Testis (tissue), 2 donors: ENCODE measurements at regions not wholly inside any gene's neighbourhood (a gene's known extent, or its start where the extent isn't known, plus 50 kb on each side); places are given as distances from the start of the nearest gene placed in this dataset.

Experiments
- CTCF ChIP-seq, 3 experiments: fragments of 450-650 bp in 2 of 3; fragments of 200-600 bp in 1 of 3; sonication (generic) in 1 of 3; IDR thresholded peaks; one replicate each; pipeline ENCODE4 v1.5.1; 2016 to 2019; ENCODE audit warnings: antibody characterized with exemption in 3 of 3, mild to moderate bottlenecking in 2 of 3, moderate library complexity in 1 of 3
- POLR2A ChIP-seq: fragments of 450-650 bp; IDR thresholded peaks from one replicate; pipeline ENCODE4 v1.6.1; 2017; ENCODE audit warnings: antibody characterized with exemption, mild to moderate bottlenecking, moderate library complexity

- TF ChIP-seq CTCF (IDR thresholded peaks at IDR 0.05) = no peak
- TF ChIP-seq POLR2A = no peak
These were observed 126.4 kb upstream of the JADE1 start for GRCh38 chr4:128682942-128683666.
